HG03439 (cell line): ENCODE measurements at regions not wholly inside any gene's neighbourhood (a gene's known extent, or its start where the extent isn't known, plus 50 kb on each side); places are given as distances from the start of the nearest gene placed in this dataset.
"Not testable (repeated sequence)": the region's sequence is repeated elsewhere in the genome, so short reads cannot be mapped to it uniquely, and the experiment has no call there.

ENCODE experiments used
- ATAC-seq: cut with Tn5 transposase; IDR thresholded peaks from one replicate; pipeline ENCODE4 v1.9.1; 2021; ENCODE audit warnings: mild to moderate bottlenecking, moderate library complexity; ENCODE audit not compliant: unreplicated experiment

DNA sequence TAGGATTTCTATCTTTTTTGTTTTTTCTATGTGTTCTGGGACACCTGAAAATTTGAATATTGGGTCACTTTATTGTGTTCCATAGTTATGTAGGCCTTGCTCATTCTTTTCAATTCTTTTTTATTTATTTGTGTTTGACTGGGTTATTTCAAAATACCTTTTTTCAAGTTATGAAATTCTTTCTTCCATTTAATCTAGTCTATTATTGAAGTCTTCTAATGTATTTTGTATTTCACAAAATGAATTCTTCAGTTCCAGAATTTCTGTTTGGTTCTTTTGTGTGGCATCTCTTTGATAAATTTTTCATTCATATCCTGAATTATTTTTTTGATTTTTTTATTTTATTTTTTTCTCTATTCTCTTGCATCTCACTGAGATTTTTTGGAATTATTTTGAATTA is 628.8 kb downstream of the NR2F1-AS1 start:
- no peak for ATAC-seq

DNA sequence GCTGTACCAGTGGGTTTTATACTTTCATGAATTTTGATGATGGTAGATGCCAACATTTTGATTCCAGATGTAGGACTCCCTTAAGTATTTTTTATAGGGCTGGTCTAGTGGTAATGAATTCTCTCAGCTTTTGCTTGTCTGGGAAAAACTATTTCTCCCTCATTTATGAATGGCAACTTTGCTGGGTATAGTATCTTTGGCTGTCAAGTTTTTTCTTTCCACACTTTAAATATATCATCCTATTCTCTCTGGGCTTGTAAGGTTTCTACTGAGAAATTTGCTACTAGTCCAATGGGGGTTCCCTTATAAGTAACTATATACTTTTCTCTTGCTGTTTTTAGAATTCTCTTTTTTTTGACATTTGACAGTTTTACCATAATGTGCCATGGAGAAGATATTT is 629.3 kb downstream of the NR2F1-AS1 start:
- ATAC-seq: no peak

DNA sequence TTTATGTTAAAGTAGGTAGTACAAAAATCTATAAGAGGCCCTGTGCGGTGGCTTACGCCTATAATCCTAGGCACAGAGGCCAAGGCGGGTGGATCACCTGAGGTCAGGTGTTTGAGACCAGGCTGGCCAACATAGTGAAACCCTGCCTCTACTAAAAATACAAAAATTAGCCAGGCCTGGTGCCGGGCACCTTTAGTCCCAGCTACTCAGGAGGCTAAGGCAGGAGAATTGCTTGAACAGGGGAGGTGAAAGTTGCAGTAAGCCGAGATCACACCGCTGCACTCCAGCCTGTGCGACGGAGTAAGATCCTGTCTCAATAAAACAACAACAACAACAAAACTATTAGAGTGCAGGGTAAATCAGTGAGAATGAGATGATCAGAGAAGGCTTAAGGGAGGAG is 634.5 kb downstream of the NR2F1-AS1 start:
- no peak for ATAC-seq

DNA sequence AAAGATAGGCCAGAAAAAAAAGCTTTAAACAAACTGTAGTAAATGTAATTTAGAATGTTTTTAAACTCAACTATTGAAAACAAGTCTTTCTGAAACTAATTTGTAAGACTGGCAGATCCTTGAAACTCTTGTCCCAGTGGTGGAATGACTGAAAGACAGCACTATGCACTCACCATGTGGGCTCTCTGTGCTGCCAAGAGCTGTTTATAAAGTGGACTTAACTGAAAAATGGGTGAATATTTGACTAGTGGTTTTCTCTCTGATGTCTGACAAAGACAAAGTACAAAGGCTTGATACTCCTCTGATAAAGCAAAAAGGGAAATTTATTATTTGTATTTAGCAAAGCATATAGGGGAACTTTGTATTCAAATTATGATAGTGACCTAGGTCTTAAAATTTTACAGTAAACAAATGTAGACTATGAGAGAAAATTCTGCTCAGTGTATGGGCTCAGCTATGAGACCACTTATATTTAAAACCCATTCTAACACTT is 635.4 kb downstream of the NR2F1-AS1 start:
- ATAC-seq: no peak

DNA sequence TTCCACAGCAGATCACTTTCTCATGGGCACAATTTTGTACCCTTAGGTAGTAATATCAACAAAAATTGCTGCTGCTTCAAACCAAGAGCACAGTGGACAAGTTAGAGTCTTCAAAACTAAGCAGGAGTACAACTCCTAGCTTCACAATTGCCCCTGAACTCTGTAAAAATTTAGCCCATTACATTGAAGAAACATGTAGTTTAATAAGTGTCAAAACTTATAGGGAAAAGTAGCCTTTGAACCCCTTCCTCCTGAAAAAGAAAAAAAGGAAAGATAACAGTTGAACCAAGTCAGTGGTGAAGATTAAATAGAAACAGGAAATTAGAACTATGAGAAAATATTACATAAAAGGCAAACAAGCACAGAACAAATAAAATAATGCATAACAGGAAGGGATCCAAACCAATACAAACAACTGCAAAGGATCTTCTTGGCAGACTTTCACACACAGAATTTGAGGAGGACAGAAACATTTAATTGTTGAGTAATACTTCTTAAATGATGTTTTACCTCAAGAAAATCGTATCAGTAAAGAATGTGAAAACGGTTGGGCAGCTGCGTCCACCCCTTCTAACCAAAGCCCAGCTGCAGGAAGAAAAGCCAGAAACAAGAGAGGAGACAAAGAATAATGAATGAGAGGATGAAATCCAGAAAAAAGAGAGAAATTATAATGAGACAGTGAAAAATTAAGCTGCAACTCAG is 636.0 kb downstream of the NR2F1-AS1 start:
- no peak for ATAC-seq

DNA sequence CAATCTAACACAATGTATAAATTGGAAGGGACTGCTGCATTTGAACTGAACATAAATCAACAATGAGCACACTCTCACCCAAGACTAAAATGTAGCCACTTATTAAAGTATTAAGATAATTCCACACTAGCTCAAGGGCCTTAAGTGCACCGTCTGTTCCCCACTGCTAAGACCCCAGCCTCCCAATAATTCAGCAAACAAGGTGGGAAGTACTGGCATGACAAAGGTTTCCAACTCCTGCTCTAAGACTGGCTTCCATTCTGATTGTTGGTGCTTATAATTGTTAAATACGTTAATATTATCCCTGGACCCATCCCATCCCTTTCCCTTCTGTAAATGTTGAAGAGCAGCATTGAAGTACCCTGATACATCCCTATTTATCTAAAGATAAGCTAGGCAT is 636.7 kb downstream of the NR2F1-AS1 start:
- no peak for ATAC-seq

DNA sequence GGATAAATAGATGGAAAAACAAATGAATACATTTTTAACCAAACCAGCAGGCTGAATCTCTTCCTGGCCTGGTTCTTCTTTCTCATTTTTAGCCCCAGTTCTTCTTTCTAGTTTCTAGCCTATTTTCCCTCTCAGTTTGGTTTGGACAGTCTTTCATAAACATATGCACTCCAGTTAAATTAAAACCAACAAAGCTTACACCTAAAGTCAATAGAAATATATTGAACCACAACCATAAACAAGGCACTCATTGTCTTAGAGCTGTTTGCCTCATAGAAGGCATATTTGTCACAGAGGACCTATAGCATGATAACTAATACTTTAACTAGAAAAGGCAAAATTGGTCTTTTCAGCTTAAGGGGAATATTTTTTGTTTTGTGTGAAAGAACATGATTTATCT is 638.3 kb downstream of the NR2F1-AS1 start:
- ATAC-seq: no peak

DNA sequence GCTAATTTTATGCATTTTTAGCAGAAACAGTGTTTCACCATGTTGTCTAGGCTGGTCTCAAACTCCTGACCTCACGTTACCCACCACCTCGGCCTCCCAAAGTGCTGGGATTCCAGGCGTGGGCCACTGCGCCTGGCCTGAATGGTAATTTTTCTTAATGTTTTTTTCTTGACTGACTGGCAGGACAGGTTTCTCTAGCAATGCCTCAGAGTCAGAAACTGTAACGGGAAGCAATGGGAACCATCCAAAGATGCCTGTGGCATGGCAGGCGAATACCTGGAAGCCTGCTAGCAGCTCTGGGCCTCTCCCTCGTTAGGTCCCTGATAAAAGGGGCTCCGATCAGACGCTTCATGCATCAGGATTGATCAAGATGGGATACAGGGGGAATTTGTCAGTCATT is 639.2 kb downstream of the NR2F1-AS1 start:
- ATAC-seq: no peak

DNA sequence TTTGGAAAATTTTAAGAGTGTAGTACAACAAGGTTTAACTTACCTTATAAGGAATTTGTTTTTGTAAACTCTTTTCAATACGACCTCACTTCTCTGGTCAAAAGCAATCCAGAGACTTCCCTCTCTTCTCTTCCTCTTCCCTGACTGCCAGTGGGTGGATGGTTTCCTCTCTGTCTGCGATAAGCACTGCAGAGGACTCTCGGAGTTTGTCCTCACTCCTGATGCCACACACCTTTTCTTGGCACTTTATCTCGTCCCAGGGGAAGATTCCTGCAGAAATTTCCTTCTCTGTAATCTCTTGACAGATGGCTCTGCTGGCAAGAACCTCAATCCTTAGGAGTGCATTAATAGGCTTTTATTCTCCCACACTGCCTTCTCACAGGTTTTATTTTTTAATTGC is 641.6 kb downstream of the NR2F1-AS1 start:
- ATAC-seq: no peak

DNA sequence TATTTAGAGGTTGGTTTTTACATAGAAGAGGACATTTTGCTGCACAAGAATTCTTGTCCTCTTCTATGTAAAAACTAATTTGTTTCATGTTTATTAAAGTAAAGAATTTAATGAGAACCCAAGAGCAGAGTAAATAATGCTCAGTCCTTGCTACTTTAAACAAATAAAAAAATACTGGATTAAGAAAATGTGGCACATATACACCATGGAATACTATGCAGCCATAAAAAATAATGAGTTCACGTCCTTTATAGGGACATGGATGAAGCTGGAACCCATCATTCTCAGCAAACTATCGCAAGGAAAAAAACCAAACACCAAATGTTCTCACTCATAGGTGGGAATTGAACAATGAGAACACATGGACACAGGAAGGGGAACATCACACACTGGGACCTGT is 643.6 kb downstream of the NR2F1-AS1 start:
- ATAC-seq: not testable (repeated sequence)

DNA sequence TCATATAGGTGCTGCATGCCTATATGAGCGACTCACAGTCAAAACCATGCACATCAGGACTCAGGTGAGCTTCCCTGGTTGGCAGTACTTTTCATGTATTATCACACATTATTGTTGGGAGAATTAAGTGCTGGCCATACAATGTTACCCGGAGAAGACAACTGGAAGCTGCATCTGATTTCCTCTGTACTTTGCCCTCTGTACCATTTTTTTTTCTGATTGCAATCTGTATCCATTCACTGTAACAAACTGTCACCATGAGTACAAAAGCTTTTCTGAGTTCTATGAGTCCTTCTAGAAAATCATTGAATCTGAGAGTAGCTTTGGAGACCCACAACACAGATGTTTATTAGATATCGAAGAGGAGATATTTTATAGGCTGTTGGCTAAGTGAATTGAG is 651.0 kb downstream of the NR2F1-AS1 start:
- ATAC-seq: no peak

DNA sequence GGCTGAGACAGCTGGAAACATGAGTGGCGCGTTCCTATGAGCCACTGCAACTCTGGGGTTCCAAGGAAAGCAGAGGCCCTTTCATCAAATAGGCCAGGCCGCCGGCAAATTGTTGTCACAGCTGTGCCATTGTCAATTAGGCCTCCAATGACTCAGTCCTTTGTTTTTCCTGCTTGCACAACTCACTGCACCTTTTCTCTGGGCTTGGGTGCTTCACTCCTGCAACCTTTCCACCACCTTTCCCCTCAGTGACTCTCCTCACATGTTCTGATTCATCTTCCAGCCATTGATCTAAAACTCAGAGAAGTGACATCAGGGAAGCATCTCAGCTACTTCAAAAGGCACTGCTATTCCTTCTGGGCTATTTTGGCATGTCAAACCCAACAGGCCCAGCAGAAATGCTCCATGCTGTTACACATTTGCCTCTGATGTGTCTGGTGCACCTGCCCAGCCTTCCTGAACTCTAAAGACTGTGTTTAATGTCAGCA is 653.7 kb downstream of the NR2F1-AS1 start:
- ATAC-seq: no peak

DNA sequence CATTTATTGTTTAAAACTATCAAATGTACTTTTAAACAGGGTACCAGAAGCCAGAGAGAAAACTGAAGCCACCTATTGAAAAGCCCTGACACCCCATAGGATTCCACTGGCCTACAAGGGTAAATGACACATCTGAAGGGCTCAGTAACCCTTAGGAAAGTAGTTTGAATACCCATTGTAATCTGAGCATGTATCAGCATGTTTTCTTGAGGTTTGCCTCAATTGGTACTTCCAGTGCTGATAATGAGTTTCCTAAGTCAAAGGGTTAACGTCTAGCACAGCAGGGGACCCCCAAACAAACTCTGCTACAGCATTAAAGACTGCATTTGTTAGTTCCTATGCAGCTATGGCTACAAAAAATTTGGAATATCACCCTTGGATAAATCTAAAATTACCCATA is 657.1 kb downstream of the NR2F1-AS1 start:
- no peak for ATAC-seq

DNA sequence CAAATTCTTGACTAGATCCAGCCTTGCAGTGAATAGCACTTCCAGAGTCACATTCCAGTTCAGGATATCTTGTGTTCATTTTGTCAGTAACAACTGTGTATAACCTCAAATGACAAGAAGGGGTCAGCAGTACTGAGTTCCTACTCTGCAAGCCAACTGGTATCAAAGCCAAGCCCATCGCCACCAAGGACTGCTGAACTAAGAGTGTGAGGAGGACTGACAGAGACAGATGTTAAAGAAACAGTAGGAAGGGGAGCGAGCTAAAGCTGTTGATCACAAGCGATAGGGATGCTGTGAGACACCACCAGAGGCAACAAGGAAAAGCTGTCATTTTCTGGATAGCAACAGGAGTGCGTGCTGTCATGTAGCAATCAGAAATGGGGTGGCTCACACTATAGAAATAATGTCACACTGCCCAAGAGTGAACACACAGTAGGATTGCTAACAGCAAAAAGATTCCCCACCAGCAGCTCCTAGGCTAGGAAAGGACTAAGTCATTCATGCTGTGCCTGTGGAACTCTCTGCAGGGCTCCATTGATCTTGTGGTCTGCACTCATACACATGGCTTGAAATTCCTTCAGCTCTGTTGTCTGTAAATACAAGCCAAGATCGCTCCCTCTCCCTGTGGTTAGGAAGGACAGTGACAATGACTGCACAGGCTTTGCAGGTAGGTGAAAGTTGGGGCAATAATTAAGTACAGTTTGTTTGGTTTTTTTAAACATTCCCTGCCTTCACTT is 658.6 kb downstream of the NR2F1-AS1 start:
- ATAC-seq: no peak

DNA sequence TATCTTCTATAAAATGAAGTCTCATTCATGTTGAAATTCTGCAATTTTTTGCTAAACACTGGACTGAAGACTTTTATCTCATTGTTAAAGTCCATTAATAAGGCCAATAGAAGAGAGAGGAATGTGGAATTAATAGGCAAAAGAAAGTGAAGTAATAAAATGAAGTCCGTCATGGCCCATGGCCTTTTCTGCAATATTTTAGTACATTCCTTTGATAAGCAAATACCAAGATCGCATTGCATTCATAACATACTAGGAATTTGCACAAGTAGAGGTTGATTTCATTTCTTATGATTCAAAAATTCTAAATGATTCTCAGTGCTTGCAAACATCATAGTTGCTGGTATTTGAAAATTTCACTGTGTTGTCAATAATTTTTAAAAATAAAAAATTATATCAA is 664.0 kb downstream of the NR2F1-AS1 start:
- no peak for ATAC-seq

DNA sequence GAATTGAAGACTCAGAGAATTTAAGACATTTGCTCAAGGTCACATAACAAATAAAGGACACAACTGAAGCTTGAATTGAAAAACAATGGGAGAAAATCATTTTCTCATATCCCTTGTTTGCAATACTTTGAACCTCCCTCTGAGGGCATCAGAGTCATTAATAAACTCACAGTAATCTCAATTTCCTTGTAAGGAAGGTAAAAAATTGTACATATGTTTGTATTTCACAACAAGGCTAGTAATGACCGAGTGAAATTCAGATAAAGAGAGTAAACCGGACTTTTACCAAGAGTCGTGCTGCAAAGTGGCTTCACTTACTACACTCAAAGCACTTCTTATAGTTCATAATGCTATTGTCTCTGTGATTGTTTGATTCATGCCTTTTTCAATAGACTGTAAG is 665.0 kb downstream of the NR2F1-AS1 start:
- ATAC-seq: no peak

DNA sequence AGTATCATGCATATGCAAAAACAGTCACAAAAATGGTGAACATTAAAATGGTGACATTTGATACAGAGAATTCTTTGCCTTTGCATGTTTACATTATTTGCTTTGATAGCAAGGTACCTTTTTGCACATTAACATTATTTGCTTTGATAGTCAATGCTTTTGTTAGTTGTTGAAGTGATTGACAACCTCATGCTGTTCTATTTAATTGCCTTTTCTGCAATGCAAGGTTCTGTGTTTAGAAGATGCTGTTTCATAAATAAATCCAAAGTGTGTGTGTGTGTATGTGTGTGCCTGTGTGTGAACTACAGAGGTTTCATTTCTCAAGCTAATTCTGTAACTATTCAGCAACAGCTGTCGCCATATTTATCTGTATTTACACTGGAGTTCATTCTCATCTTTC is 668.7 kb downstream of the NR2F1-AS1 start:
- no peak for ATAC-seq

DNA sequence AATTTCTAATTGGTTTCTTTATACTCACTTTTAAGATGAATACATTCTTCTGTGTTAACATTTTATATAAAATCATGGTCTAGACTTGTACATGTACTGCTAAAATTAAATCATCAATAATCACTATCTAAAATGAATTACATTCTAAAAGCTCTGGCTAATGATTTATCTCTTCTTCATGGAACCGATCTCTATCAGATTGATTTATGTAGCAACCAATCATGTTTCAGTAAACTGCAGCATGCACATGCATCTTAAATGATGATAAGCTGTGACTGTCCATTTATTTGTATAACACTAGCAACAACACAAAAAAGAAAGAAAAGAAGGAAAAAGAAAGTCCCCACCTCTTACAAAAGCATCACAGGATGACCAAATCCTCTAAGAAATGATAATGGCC is 669.2 kb downstream of the NR2F1-AS1 start:
- ATAC-seq: no peak

DNA sequence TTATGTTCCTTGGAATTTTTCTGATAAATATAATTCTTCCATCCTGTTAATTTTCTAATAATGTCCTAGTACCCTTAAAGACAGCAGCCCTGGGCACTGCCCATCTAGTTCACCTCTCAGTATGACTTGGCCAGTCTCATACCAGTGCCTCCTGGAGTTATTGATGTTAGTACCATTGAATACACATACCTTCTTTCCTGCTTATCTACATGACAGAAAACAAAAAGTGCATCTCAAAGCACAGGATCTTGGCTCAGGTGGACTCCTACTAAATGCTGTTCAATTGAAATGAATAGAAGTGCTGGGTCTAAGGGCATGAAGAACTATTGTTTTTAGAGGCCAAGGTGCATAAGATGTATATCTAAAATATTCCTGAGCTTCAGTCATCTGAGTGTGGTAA is 669.7 kb downstream of the NR2F1-AS1 start:
- no peak for ATAC-seq

DNA sequence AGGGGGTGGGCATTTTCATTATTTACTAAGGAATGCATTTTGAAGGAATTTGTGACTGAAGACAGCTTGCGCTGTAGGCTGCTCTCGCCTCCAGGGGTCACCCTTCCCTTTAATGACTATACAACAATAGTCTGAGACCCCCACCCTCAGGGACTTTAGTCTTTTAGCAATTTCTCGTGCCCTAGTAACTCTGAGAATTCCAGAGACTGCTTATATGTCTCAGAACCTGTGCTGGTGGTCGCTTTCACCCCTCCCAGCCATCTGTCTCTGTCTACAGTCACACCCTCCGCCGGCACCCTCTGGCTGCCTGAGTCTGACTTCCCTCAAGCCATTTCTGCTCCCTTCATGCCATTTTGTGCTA is 671.4 kb downstream of the NR2F1-AS1 start:
- ATAC-seq: no peak

DNA sequence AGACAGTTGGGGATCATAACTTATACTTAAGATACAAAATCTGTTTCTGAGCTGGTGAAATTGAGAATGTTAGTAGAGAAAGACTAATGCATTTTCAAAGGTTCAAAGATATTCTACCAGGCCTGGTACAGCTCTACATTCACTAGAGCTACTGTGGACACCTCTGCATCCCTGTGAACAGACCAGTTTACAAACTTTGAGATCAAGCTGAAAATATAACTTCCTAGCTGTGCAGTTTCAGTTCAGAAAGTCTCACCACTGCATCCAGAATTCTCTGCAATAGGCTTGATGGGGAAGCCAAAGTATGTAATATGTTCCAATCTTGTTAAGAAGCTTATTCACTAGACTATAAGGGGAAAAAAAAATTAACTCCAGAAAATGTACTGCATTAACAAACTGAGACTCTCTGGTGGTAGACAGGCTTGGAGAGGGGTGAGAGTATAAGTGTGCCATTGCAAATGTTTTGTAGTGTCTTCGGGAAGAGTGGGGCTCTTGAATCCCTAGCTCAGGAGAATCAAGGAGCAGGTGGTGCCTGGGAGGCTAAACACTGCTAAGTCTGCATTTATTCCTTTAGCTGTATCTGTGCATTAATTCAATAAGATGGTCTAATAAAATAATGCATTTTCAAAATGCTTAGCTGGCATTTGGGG is 671.9 kb downstream of the NR2F1-AS1 start:
- no peak for ATAC-seq
